Heart left ventricle (tissue), 16 donors: ENCODE measurements at regions not wholly inside any gene's neighbourhood (a gene's known extent, or its start where the extent isn't known, plus 50 kb on each side); places are given as distances from the start of the nearest gene placed in this dataset.

Experiments
- ATAC-seq, 4 donors: fragments of 200-7000 bp; cut with Tn5 transposase; one replicate each; pipeline ENCODE4 v1.9.1; 2020 to 2022; ENCODE audit warnings: moderate library complexity in 4 of 4, mild to moderate bottlenecking in 3 of 4, moderate number of reproducible peaks in 1 of 4
- DNase-seq, 5 donors: peaks; one replicate each; pipeline ENCODE4 v3.0.0-alpha.2; 2020
- H3K27ac ChIP-seq, 12 donors: fragments of 200-600 bp; sonication (generic) in 4 of 12; one replicate each; pipeline versions ENCODE4 v1.5.0 to v1.8.0; 2016 to 2022; ENCODE audit warnings: mild to moderate bottlenecking in 2 of 12
- H3K27me3 ChIP-seq, 9 donors: fragments of 200-600 bp; sonication (generic) in 2 of 9; one replicate each; pipeline versions ENCODE4 v1.5.1 to v1.8.0; 2016 to 2022; ENCODE audit warnings: mild to moderate bottlenecking in 3 of 9
- H3K36me3 ChIP-seq, 9 donors: fragments of 200-600 bp; sonication (generic) in 2 of 9; one replicate each; pipeline versions ENCODE4 v1.5.0 to v1.8.0; 2018 to 2022; ENCODE audit warnings: mild to moderate bottlenecking in 2 of 9
- H3K4me1 ChIP-seq, 12 donors: fragments of 200-600 bp; sonication (generic) in 4 of 12; one replicate each; pipeline versions ENCODE4 v1.5.0 to v1.8.0; 2016 to 2022; ENCODE audit warnings: mild to moderate bottlenecking in 3 of 12
- H3K4me3 ChIP-seq, 12 donors: fragments of 200-600 bp; sonication (generic) in 4 of 12; one replicate each; pipeline versions ENCODE4 v1.5.0 to v1.8.0; 2017 to 2022; ENCODE audit warnings: mild to moderate bottlenecking in 9 of 12, moderate library complexity in 4 of 12
- H3K9me3 ChIP-seq, 12 donors: fragments of 200-600 bp; sonication (generic) in 4 of 12; one replicate each; pipeline versions ENCODE4 v1.5.0 to v1.8.0; 2016 to 2022; ENCODE audit warnings: mild to moderate bottlenecking in 1 of 12
- POLR2A ChIP-seq, 2 donors: fragments of 450-650 bp; IDR thresholded peaks; one replicate each; pipeline ENCODE4 v1.6.1; 2017; ENCODE audit warnings: antibody characterized with exemption in 2 of 2, mild to moderate bottlenecking in 2 of 2, moderate library complexity in 2 of 2
- WGBS, 4 donors: extraction: QIAGEN DNeasy Blood & Tissue Kit in 2 of 4; methylation state at CpG; one replicate each; pipeline versions ENCODE4 v1.1.5 to v1.1.7; 2013 to 2018; 5-methylcytosine and 5-hydroxymethylcytosine counted together
- intact Hi-C, 10 donors: fragments of 100-400 bp; cut with DNase I; formaldehyde crosslinking; loops; one replicate each; pipeline versions ENCODE4 v1.11.1 to v1.14.2; 2022
- TF ChIP-seq, protein P1 (sequence below), 12 donors: fragments of 200-600 bp; sonication (generic) in 4 of 12; IDR thresholded peaks; one replicate each; pipeline versions ENCODE4 v1.5.0 to v1.8.0; 2018 to 2022; ENCODE audit warnings: antibody characterized with exemption in 12 of 12, mild to moderate bottlenecking in 5 of 12
- donor health status: ischemic (EF 13 %, LVEDD 7.1; RV severe dilation, severe dysfunction).
- donor health status: healthy with polysubstance abuse.
- donor health status: DM: no; HTN: yes; CAD: no.
- donor health status: DM: no; HTN: no; CAD: no.
- donor health status: ischemic (EF 25% LVEDD 6.9; RV normal size, moderate dysfunction).
- donor health status: ischemic (EF 25% LVEDD 5.7; RV mildly dilated, moderate dysfunction).
- donor health status: healthy.
- donor health status: DM: yes; HTN: yes; CAD: no.
- donor health status: ischemic (EF 35%, LVEDD 5.7; RV mildly dilated, moderate dysfunction).
- donor health status: nonischemic (EF 11% LVEDD 7.7; RV severe dilation, severe dysfunction).
- donor health status: DM: yes; HTN: yes; CAD: no.
- donor health status: PGD.
- donor health status: ischemic (EF 29% LVEDD 5.4; RV normal size, mild dysfunction).
- donor health status: nonischemic (EF 23%, LVEDD 6.1; RV moderate dilation, normal function).

DNA sequence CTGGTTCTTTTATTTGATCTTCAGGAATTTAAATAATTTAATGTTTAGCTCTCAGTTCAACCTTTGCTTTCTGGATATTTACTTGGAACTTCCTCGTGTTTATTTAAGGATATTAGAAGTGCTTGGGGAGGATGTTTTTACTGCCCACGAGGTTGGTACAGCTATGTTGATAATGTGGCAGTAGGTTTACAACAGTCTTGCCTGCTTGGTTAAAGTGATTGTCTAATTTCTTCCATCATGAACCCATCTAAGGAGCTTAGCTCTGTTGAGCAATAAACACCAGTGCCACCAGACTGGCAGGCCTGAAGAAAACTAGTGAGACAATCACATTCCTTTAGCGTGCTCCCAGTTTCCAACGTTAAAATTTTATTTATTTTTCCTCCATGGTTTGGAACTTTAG is 94.5 kb downstream of the ICOS start:
- Histone ChIP-seq H3K27me3 (no peaks in the 10 kb centered on the region), H3K4me1 (peaks cover 0 to 8% (median 0%) of the 10 kb centered on the region in 12 donors), H3K27ac (no peak overlapping the region), H3K36me3 (no peaks in the 10 kb centered on the region), H3K9me3 (no peaks in the 10 kb centered on the region), H3K4me3 (no peak overlapping the region)
- DNase-seq (no peak), ATAC-seq (no peak)
- intact Hi-C loops: no loop called here
- TF ChIP-seq POLR2A (IDR thresholded peaks at IDR 0.05): no peak
- TF ChIP-seq, protein P1, sequence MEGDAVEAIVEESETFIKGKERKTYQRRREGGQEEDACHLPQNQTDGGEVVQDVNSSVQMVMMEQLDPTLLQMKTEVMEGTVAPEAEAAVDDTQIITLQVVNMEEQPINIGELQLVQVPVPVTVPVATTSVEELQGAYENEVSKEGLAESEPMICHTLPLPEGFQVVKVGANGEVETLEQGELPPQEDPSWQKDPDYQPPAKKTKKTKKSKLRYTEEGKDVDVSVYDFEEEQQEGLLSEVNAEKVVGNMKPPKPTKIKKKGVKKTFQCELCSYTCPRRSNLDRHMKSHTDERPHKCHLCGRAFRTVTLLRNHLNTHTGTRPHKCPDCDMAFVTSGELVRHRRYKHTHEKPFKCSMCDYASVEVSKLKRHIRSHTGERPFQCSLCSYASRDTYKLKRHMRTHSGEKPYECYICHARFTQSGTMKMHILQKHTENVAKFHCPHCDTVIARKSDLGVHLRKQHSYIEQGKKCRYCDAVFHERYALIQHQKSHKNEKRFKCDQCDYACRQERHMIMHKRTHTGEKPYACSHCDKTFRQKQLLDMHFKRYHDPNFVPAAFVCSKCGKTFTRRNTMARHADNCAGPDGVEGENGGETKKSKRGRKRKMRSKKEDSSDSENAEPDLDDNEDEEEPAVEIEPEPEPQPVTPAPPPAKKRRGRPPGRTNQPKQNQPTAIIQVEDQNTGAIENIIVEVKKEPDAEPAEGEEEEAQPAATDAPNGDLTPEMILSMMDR (IDR thresholded peaks at IDR 0.05): no peak
- 54 to 62% (median 61%) methylated on average over 4 of the region's 4 CpGs for WGBS, 4 donors

GRCh38 chr2:204032301-204032700 is 95.7 kb downstream of the ICOS start:
- H3K4me3 ChIP-seq: no peak overlapping the region
- WGBS, 4 donors: 95 to 100% (median 97%) methylated on average over 1 of the region's 1 CpG
- H3K36me3 ChIP-seq: no peaks in the 10 kb centered on the region
- H3K27ac ChIP-seq: no peak overlapping the region
- intact Hi-C loops: no loop called here
- peaks cover 0 to 8% (median 0%) of the 10 kb centered on the region in 12 donors for H3K4me1 ChIP-seq
- no peak for DNase-seq
- H3K9me3 ChIP-seq: no peaks in the 10 kb centered on the region
- no peaks in the 10 kb centered on the region for H3K27me3 ChIP-seq
- no peak for ATAC-seq
- TF ChIP-seq POLR2A (IDR thresholded peaks at IDR 0.05): no peak
- TF ChIP-seq, protein P1 (IDR thresholded peaks at IDR 0.05): no peak

DNA sequence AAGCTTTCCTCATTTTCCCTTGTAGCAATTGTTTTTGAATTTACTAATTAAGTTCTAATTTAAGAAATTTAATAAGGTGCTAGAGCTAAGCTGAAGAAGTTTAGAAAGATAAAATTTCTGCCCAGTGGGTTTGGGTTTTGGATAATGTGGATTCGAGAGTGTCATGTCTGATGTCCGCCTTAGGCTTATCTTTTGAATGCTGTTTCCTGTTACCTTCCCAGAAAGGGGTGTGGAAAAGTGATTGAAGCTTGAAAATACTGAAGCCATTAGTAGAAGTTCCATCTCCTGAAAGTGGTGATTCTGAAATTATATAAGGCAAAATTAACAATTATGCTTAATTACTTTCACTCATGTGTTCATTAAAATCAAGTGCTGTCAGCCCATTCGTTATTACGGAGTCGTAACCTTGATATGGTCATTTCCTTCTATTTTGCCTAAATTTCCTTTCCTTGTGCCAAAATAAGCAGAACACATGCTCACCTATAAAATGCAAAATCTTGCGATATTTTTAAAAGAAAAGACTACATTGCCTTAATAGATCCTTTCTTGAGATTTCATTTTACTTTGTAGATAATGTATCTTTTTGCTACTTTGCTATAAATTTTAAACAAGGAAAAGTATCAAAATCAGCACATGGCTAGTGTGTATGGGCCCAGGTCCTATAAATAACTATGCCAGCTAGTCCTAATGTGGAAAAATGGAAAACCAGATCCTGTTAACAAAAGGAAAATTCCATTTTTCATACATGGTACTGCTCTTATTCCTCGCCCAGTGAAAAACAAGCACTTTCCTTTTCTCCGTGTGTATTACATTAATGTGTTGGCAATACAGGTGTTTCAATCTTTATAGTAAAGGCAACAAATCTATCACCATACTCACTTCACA is 97.3 kb downstream of the ICOS start:
- ATAC-seq: no peak
- 70 to 76% (median 73%) methylated on average over 8 of the region's 8 CpGs for WGBS, 4 donors

DNA sequence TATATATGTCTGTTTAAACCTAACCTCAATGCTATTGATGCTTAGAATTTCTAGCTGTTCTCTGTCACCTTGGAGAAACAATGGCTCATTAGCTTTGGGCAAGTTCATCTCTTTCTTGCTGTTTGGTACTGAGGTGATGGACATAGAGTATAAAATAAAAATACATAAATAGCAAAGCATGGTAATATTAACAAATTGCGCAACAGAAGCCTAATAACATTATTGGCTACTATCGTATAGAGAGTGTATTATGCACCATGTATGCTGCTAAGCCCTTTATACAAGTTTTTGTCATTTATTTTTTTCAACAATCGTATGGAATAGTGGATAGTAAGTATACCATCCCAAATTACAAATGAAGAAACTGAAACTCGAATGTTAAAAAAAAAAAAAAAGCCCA is 100.1 kb downstream of the ICOS start:
- peaks cover 0 to under 1% (median 0%) of the 10 kb centered on the region in 12 donors for H3K9me3 ChIP-seq
- no peak for ATAC-seq
- H3K4me1 ChIP-seq: peaks cover 0 to 4% (median 0%) of the 10 kb centered on the region in 12 donors
- TF ChIP-seq, protein P1 (IDR thresholded peaks at IDR 0.05): no peak
- TF ChIP-seq POLR2A (IDR thresholded peaks at IDR 0.05): no peak
- no peaks in the 10 kb centered on the region for H3K27me3 ChIP-seq
- H3K36me3 ChIP-seq: no peaks in the 10 kb centered on the region
- intact Hi-C loops: no loop called here
- 87 to 94% (median 90%) methylated on average over 4 of the region's 4 CpGs for WGBS, 4 donors
- no peak overlapping the region for H3K27ac ChIP-seq
- H3K4me3 ChIP-seq: no peak overlapping the region
- DNase-seq: no peak

More for the DNA sequence above, 97.3 kb downstream of the ICOS start:
- DNase-seq: no peak
- Histone ChIP-seq H3K27me3 (no peaks in the 10 kb centered on the region), H3K4me3 (no peak overlapping the region), H3K36me3 (no peaks in the 10 kb centered on the region), H3K27ac (no peak overlapping the region), H3K4me1 (peaks cover 0 to 8% (median 0%) of the 10 kb centered on the region in 12 donors), H3K9me3 (no peaks in the 10 kb centered on the region)
- TF ChIP-seq POLR2A (IDR thresholded peaks at IDR 0.05): no peak
- TF ChIP-seq, protein P1 (IDR thresholded peaks at IDR 0.05): no peak
- intact Hi-C loops: no loop called here
